Left lobe of liver (tissue), 2 donors: ENCODE measurements at regions not wholly inside any gene's neighbourhood (a gene's known extent, or its start where the extent isn't known, plus 50 kb on each side); places are given as distances from the start of the nearest gene placed in this dataset.
"Not testable (repeated sequence)": the region's sequence is repeated elsewhere in the genome, so short reads cannot be mapped to it uniquely, and the experiment has no call there.

Experiments
- ATAC-seq: fragments of 200-7000 bp; cut with Tn5 transposase; one replicate; pipeline ENCODE4 v1.9.1; 2020; ENCODE audit warnings: mild to moderate bottlenecking, moderate library complexity
- DNase-seq: peaks from one replicate; pipeline ENCODE4 v3.0.0-alpha.2; 2020; ENCODE audit warnings: low spot score
- donor health status: DM: no; HTN: no; CAD: no; lungs with moderate emphysema.
- donor health status: DM: no; HTN: yes; CAD: no.

DNA sequence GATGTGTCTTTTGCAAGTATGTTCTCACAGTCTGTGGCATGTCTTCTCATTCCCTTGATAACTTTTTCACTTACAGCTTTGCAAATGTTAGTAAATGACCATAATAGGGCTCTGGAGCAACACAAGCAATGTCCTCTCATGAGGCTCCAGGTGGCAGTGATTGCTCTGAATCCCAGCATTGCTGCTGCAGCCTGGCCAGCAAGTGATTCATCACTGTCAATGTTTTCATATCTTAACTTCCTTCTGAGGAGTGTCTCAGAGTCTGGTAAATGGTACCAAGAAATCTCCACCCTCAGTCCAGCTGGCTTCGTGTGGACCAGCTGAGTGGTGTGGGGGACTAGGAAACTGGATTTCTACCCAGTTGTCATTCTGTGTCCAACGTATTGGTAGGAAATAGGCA, 139.6 kb downstream of the MYLK4 start:
- DNase-seq (no peak), ATAC-seq (no peak)

DNA sequence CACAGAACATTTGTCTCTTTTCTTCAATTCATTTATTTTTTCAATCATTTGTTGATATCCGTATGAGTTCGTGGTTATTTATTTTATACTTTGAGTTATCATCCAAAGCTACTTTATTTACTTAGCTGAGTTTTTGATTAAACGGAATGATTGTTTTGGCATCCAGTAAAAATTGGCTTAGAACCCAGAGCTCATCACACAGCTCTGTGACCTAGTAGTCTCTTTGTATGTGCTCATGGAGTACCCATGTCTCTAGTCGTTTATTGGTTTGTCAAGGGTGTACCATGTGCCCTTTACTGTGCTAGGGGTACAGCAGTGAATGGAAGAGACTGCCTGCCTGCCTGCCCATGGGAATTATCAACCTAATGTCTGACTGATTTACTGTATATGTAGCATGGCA, 142.2 kb downstream of the MYLK4 start:
- ATAC-seq = peak; percentile 80
- DNase-seq = no peak

DNA sequence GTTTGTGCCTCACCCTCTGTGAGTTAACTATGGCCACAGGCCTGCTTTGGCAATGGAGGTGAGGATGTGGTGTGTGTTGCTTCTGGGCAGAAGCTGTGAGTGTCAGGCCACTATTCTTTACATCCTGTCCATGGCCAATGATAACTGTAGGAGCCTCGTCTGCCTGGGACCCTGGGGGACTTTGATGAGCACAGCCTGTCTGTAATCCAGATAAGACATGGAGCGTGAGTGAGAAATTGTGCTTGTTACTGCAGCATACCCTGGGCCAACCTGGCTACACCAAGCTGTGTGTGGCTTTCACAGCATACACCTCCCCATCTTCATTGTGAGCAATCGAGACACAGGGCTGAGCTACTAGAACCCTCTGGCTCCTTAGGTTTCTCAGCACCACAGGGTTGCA, 150.4 kb downstream of the MYLK4 start:
- DNase-seq (no peak), ATAC-seq (no peak)

DNA sequence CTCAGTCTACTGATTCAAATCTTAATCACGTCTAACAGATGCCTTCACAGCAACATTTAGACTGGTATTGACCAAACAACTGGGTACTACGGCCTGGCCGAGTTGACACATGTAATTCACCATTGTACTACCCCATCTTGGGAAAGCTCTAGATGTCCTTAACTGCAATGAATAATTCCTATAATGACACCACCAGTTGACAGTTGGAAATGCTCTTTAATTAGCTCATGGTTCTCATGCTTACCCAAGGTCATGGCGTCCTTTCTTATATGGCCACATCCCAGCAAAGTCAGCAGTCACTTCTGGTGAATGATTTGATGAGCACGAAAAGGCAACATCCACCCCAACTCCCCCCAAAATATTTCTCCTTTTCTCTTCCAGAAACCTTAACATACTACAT, 150.9 kb downstream of the MYLK4 start:
- ATAC-seq = no peak

GRCh38 chr6:2598867-2599266, 151.9 kb downstream of the MYLK4 start:
- DNase-seq = no peak
- ATAC-seq = no peak

More for the DNA sequence above, 150.9 kb downstream of the MYLK4 start:
- DNase-seq = no peak

- DNase-seq (no peak), ATAC-seq (no peak)
Observed at GRCh38 chr6:2597991-2598390, 152.7 kb downstream of the MYLK4 start.

DNA sequence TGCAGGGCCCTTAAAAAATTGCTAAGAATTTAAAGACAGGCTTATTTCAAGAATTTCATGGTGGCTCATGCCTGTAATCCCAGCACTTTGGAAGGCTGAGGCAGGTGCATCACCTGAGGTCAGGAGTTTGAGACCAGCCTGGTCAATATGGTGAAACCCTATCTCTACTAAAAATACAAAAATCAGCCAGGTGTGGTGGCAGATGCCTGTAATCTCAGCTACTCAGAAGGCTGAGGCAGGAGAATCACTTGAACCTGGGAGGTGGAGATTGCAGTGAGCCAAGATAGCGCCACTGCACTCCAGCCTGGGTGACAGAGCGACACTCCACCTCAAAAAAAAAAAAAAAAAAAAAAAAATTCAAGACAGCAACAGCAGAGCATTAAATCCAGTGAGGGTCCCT, 153.3 kb downstream of the MYLK4 start:
- DNase-seq, ATAC-seq: not testable (repeated sequence)

DNA sequence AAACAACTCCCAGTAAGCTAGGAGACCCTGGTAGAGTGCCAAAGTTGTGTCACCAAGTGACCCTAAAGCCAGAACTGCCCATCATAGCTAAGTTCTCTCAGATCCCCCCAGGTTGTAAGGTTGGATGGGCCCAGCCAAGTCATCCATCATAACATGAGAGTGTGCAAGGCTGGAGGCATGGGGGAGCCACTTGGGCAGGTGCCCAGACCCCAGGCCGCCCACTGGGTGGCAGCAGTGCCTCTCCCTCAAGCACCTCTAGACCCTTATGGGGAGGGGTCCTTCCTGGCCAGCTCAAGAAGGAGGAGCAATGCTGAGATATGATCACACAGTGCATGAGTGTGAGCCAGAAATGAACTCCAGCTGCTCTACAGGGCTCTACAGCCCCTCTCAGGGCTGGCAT, 154.5 kb downstream of the MYLK4 start:
- no peak for DNase-seq

DNA sequence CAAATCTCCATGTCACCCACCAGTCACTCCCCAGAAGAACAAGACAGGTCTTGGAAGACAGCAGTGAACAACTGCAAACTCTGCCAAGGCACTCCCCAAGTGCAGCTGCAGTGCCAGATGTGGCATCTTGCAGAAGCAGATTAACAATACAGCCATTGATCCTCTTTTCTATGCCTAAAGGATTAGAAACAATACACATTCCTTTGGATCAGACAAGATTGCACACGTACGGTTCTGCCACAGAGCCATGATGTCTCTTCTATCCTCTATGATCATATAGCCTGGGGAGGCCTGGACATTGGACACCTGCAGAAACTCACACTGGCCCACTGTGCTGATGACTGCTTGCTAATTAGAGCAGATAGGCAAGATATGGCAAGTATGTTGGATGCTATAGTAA, 155.9 kb downstream of the MYLK4 start:
- ATAC-seq (no peak), DNase-seq (no peak)

More for the DNA sequence above, 154.5 kb downstream of the MYLK4 start:
- ATAC-seq = no peak

DNA sequence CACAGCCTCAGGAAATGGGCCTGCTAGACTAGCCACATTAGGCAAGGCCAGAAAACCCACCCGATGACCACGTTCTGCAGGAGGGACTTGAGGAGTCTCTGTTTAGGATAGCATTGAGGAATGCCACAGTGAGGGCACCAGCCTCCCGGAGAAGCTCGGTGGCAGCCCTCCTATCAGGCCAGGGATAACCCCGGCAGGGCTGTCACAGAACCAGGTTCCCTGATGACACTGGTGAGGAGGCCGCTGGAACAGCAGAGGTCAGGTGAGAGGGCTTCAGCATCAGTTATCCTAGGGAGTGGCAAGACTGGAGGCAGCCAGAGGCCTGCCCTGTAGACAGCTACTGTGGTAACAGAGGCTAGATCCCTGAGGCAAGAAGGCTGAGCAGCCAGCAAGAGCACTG, 157.6 kb downstream of the MYLK4 start:
- no peak for DNase-seq
- ATAC-seq = no peak

GRCh38 chr6:2589171-2589661, 161.5 kb downstream of the MYLK4 start:
- no peak for DNase-seq
- ATAC-seq = no peak

GRCh38 chr6:2583459-2583858, 167.3 kb downstream of the MYLK4 start:
- ATAC-seq = no peak
- no peak for DNase-seq

- ATAC-seq = no peak
- DNase-seq = no peak
Observed at GRCh38 chr6:2582268-2582667, 168.5 kb downstream of the MYLK4 start.

GRCh38 chr6:2581611-2582010, 169.1 kb downstream of the MYLK4 start:
- ATAC-seq = no peak
- DNase-seq = no peak

- DNase-seq (no peak), ATAC-seq (no peak)
Observed at GRCh38 chr6:2581011-2581410, 169.7 kb downstream of the MYLK4 start.

GRCh38 chr6:2579804-2580570, 170.7 kb downstream of the MYLK4 start:
- DNase-seq (no peak), ATAC-seq (no peak)

GRCh38 chr6:2579241-2579761, 171.4 kb downstream of the MYLK4 start:
- DNase-seq (no peak), ATAC-seq (peak; percentile 51)

- DNase-seq = no peak
- ATAC-seq = no peak
Observed at GRCh38 chr6:2578767-2579166, 172.0 kb downstream of the MYLK4 start.

- ATAC-seq (no peak), DNase-seq (no peak)
Observed at GRCh38 chr6:2576499-2576898, 174.2 kb downstream of the MYLK4 start.

DNA sequence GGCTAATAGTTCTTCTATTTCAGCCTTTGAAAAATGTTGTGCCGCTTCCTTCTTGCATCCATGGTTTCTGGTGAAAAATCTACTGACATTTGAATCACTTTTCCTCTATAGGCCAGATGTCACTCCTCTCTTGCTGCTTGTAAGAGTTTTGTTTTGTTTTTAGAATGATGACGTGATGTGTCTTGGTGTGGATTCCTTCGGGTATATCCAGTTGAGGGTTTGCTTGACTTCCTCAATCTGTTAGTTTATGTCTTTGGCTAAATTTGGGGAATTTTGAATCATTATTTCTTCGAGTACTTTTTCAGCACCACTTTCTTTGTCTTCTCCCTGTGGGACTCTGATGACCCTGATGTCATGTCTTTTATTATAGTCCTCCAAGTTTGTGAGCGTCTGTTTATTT, 175.5 kb downstream of the MYLK4 start:
- ATAC-seq (no peak), DNase-seq (no peak)

GRCh38 chr6:2569420-2569819, 181.3 kb downstream of the MYLK4 start:
- not testable (repeated sequence) for DNase-seq, ATAC-seq

DNA sequence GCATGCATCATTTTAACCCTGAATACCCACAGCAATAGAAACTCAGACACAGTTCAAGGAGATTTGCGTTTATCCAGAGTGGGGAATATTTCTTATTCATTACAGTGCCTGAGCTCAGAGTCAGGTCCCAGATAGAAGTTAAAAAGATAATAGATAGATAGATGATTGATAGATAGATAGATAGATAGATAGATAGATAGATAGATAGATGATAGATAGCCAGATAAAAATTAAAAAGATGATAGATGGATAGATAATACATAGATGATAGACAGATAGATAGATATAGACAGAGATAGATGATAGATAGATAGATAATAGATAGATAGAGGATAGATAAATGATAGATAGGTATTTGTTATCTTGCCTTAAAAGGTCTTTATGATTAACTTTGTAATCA, 184.7 kb downstream of the MYLK4 start:
- DNase-seq (no peak), ATAC-seq (no peak)

DNA sequence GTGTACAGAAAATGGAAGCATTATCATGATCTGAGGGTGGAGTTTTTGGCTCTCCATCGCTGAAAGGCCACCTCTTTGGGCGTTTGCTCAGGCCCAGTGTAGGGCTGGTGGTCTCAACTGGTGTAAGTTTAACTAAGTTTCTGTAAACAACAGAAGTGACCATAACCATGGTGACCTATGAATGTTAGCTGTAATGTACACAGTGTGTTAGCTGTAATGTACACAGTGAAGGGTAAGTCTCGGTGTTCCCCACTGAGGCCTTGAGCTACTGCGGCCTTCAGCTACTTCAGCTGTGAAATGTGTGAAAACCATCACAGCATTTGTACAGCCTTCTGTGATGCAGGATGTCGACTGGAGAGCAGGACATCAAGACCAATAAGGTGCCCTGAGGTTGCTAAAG, 185.2 kb downstream of the MYLK4 start:
- ATAC-seq (no peak), DNase-seq (no peak)
